ENCODE measurements at regions not wholly inside any gene's neighbourhood (a gene's known extent, or its start where the extent isn't known, plus 50 kb on each side); places are given as distances from the start of the nearest gene placed in this dataset.

- no peak overlapping the region for H3K27ac ChIP-seq
- no peak for TF ChIP-seq CTCF (IDR thresholded peaks at IDR 0.05)
- no peak for DNase-seq (ENCODE audit: low spot score)
- no peak overlapping the region for H3K4me3 ChIP-seq
Observed at GRCh38 chr14:51449681-51450080, 202.0 kb upstream of the FRMD6 start.

- TF ChIP-seq CTCF (IDR thresholded peaks at IDR 0.05): no peak
- no peak for DNase-seq (ENCODE audit: low spot score)
Observed at GRCh38 chr14:51451561-51451960, 200.1 kb upstream of the FRMD6 start.

DNA sequence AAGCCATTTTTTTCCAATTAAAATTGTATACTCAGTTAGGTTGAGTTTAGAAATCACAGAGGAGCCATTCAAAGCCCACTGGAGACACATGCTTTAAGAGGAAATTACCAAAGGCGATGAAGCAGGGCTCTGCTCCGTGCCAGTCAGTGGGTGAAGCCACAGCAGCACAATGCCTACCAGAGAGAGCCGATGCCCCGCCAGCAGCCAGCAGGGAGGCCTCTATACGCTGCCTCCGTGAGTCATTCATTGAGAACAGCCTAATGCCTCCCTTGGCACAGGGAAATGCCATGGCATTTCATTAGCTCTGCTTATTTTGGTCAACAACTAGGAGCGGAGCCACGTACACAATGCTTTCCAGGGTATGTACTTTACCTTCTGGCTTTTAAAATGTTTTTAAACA, 197.8 kb upstream of the FRMD6 start:
- no peak for DNase-seq (ENCODE audit: low spot score)
- TF ChIP-seq CTCF (IDR thresholded peaks at IDR 0.05): no peak
- no peak overlapping the region for H3K4me3 ChIP-seq
- H3K27ac ChIP-seq: no peak overlapping the region

More at GRCh38 chr14:51451561-51451960, 200.1 kb upstream of the FRMD6 start:
- H3K27ac ChIP-seq: no peak overlapping the region
- H3K4me3 ChIP-seq: no peak overlapping the region

- TF ChIP-seq CTCF (IDR thresholded peaks at IDR 0.05): no peak
- Histone ChIP-seq H3K4me3 (no peak overlapping the region), H3K27ac (no peak overlapping the region)
- no peak for DNase-seq (ENCODE audit: low spot score)
Observed at GRCh38 chr14:51454351-51454750, 197.4 kb upstream of the FRMD6 start.

GRCh38 chr14:51455041-51455835, 196.5 kb upstream of the FRMD6 start:
- H3K27ac ChIP-seq: no peak overlapping the region
- TF ChIP-seq CTCF (IDR thresholded peaks at IDR 0.05): no peak
- no peak overlapping the region for H3K4me3 ChIP-seq
- no peak for DNase-seq (ENCODE audit: low spot score)

GRCh38 chr14:51457843-51458562, 193.7 kb upstream of the FRMD6 start:
- no peak for DNase-seq (ENCODE audit: low spot score)
- no peak for TF ChIP-seq CTCF (IDR thresholded peaks at IDR 0.05)
- Histone ChIP-seq H3K4me3 (no peak overlapping the region), H3K27ac (no peak overlapping the region)

GRCh38 chr14:51458563-51458955, 193.2 kb upstream of the FRMD6 start:
- Histone ChIP-seq H3K4me3 (no peak overlapping the region), H3K27ac (no peak overlapping the region)
- no peak for DNase-seq (ENCODE audit: low spot score)
- no peak for TF ChIP-seq CTCF (IDR thresholded peaks at IDR 0.05)

Data from coronary artery (tissue), 2 donors.